Stimulated activated CD4-positive, alpha-beta T cell treated with anti-CD3 and anti-CD28 coated beads, TNF-alpha, amount 100 ng/mL, for 24 hours (primary cell): ENCODE measurements at regions not wholly inside any gene's neighbourhood (a gene's known extent, or its start where the extent isn't known, plus 50 kb on each side); places are given as distances from the start of the nearest gene placed in this dataset.
"Not testable (repeated sequence)": the region's sequence is repeated elsewhere in the genome, so short reads cannot be mapped to it uniquely, and the experiment has no call there.

Experiments used
- DNase-seq, 3 experiments: peaks; one replicate each; pipeline ENCODE4 v3.0.0-alpha.2; 2020; ENCODE audit warnings: low read depth in 3 of 3

DNA sequence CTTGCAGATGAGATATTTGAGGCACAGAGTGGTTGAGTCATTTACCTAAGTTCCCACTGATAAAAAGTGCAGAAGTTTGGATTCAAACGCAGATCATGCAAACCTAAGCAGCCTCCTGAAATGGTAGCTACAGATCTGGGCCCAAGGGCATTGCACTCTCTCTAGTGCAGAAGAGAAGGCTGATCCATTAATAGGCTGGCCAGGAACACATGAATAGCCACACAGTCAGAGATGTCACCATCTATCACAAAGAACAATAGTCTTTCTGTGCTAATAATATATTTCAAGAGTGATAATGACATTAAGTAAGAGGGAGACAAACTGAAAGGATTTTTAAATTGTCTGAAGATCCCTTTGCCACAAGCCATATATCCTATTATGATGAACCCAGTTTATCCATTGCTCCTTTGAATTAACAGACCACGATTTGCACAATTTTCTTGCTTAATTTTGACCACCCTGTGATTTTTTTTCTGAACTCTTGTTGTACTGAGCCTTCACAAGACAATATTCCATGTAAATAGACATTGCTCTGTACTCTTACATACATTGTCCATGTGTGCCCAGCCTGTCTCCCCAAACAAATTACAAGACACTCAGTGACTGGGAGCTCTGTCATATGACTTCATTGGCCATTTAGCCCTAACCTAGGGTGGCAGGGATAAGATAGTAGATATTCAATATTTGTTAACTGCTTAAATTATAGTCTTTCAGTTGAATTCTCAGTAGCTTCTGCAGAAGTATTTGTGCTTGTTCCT is 112.4 kb upstream of the RBPJ start:
- DNase-seq: no peak

DNA sequence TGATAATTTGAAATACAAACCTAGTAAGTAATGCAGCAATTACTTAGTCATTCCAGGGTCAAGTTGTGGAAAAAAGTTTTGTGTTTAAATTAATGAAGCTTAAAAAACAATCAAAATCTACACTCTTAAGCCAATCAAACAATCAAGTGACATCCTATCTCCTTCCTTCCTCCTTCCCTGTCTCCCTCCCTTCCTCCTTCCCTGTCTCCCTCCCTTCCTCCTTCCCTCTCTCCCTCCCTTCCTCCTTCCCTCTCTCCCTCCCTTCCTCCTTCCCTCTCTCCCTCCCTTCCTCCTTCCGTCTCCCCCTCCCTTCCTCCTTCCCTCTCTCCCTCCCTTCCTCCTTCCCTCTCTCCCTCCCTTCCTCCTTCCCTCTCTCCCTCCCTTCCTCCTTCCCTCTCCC is 111.4 kb upstream of the RBPJ start:
- not testable (repeated sequence) for DNase-seq

DNA sequence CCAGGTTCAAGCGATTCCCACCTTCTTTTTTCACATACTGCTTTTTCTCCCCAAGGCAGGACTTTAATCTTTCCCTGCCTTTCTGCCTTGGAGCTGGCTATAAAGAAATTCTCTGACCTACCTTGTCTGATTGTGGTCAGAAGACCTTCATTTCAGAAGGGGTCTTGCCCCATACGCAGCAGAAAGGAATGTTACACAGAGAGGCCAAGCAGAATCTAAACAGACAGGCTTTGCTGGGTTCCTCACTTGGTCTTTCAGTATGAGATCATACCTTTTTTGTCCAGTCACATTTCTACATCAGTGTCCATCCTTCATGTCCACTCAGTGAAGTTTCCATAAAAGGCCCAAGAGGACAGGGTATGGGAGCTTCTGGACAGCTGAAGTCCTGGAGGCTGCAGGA is 108.3 kb upstream of the RBPJ start:
- DNase-seq: no peak

DNA sequence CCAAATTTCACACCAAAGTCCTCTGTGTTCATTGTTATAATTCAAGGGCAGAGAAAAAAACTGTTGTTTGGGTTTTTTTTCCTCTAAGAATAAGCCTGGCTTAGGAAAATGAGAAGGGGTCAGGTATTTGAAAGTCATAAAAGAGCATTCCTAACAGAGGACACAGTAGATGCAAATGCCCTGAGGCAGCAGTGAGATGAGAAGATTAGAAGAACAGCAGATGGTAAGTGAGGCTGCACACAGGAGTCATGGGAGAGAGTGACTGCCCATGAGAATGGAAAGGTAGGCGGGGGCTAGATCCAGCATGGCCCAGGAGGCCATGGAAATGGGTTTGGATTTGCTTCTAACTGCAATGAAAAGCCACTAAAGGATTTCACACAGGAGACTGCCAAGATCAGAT is 107.5 kb upstream of the RBPJ start:
- no peak for DNase-seq

- DNase-seq: no peak
These were observed 105.8 kb upstream of the RBPJ start for GRCh38 chr4:26214994-26215393.

DNA sequence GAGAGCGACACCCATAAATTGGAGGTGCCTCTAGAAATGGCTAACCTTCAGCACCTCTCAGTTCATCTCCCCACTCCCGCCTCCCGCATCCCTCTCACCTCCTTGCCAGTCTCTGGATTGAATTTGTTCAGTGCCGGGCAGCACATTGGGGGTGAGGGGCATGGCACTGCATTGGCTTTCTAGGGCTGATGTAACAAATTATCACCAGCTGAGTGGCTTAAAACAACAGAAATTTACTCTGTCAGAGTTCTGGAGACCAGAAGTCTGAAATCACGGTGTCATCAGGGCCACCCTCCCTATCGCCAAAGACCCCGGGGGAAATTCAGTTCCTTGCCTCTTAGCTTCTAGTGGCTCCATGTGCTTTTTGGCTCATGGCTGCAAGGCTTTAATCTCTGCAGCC is 105.1 kb upstream of the RBPJ start:
- DNase-seq: no peak

GRCh38 chr4:26217481-26217880 is 103.3 kb upstream of the RBPJ start:
- DNase-seq: no peak

GRCh38 chr4:26217961-26218676 is 102.7 kb upstream of the RBPJ start:
- DNase-seq: no peak

DNA sequence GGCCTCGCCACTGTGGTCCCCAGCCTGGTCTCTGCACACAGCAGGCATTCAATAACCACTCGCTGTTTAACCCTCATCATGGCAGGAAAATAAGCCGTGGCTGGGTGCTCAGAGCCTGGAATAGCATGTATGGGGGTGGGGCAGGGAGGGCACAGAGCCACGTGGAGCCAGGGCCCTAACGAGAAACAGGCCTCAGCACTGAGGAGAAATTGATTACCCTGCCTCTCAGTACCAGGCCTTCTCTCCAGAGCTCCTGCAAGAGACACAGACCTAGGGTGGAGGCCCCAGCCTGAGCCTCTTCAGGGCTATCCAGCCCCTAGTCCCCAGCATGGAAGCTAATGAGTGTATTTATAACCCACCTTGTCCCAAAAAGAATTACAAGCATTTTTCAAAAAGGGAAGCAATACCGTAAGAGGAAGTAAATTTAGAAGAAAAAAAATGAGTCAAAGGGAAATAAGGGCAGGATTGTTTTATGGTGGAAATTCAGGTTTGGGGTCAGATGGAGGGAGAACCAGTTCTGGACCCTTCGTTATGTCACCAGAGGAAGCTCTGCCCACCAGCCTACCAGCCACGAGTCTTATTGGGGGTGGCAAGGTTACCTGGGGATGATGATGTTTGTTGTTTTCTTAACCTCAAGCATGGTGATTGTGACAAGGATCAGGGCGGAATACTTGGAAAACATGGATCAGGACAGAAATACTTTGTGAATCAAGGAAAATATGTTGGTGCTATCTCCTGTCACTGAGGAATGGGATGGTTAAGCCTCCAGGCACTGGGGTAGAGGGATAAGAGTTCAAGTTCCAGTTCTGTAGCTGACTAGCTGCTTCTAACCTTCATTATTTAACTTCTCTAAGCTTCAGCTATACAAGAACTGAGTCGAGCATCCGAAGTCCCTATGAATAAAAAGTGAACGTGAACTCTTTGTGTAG is 101.9 kb upstream of the RBPJ start:
- no peak for DNase-seq

GRCh38 chr4:26220696-26221095 is 100.1 kb upstream of the RBPJ start:
- DNase-seq: no peak

DNA sequence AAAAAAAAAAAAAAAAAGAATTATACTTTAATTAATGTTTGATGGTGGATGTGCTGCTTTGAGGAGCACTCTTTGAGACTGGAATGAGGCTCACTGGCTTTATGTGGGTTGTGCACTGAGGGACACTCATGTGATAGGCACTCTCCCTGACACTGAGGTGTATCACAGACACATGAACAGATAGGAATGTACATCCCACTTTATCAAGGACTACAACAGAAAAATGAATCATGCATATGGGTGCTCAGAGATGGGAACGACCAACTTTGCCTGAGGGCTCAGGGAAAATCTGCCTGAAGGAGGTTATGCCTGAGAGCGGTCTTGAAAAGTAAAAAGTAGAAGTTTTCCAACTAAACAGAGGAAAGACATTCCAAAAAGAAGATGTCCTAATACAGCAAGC is 97.7 kb upstream of the RBPJ start:
- DNase-seq: no peak

GRCh38 chr4:26226629-26227376 is 94.0 kb upstream of the RBPJ start:
- DNase-seq: no peak

DNA sequence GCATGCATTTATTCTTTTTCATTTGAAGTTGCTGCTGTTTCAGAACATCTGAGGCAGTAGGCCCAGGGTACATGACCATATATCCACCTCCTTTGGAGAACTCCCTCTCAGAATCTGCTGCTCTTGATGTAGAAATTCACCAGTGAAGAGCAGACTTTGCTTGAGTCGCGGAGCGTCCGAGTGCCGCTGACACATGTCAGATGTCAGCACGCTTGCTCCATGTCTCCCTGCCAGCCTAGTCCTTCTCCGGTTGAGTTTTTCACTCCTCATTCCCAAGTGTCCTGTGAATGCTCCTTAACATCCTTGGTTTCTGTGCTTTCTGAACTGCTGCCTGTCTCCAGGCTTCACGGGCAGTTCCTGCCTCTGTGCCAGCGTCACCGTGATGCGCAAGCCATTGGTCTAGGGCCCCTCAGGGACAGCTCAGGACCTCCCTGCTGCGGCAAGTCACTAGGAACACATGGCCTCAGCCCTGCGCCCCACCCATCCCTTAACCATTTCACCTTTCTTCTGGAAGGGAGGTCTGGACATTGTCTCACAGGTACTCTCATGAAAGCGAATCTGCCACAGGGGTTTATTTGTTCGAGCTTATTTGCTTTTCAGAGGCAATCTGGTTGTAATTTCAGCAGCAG is 93.1 kb upstream of the RBPJ start:
- DNase-seq: no peak

- no peak for DNase-seq
These were observed 91.9 kb upstream of the RBPJ start for GRCh38 chr4:26228883-26229282.

- no peak for DNase-seq
These were observed 90.8 kb upstream of the RBPJ start for GRCh38 chr4:26229974-26230373.

DNA sequence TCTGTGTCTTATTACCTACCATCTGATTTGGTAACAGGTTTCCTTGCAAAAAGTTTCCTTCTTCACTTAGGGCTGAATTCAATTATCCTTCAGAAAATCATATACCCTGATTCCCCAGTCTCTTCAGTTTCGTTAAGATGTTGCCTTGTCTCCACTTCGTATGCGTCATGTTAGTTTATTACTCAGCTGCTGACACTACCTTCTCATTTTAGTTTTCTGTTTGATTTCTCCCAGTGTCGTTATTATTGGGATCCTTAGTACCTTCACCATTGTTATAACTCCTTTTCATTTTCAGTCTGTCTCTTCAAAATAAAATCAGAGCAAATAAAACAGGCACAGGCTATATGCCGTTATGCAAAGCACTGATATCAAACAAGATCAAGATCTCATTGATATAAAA is 87.5 kb upstream of the RBPJ start:
- DNase-seq: no peak

DNA sequence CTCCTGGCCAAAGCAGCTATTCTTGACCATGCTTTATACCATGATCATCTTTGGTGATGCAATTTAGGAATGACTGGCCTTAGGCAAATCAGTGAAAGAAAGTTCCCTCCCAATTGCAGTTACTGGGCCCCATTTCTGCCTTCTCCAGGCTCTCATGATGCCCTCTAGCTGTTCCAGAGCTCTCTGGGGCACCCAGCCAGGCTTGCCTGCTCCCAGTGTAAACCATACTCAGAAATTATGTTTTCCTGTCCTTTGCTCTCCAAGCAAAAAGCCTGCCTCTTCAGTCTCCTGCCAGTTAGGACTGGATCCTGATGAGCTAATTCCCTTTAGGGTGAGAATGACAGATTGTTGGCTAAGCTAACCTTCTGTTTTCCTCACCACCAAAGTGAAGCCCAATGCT is 85.3 kb upstream of the RBPJ start:
- DNase-seq: no peak

DNA sequence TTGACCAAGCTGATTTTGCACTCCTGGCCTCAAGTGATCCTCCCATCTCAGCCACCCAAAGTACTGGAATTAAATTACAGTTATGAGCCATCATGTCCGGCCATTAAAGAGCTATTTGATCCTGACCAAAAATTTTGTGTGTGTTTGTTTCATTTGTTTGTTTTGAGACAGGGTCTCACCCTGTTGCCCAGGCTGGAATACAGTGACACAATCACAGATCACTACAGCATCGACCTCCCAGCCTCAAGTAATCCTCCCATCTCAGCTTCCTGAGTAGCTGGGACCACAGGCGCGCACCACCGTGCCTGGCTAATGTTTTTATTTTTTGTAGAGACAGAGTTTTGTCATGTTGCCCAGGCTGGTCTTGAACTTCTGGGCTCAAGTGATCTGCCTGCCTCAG is 82.9 kb upstream of the RBPJ start:
- no peak for DNase-seq

DNA sequence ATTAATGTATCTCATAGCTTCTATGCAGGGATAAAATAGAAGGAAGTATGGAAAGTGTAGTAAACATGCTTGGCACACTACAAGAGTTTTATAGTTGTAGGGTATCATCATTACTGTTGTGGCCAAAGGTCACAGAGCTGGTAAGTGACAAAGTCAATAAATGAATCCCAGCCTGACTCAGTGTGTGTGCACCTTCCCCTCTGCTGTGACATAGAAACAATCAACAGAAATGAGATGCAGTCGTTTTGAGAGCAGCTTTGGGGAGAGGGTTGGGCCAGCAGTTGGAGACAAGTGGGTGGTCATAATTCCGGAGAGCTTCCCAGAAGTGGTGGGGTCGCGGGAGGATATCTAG is 82.4 kb upstream of the RBPJ start:
- no peak for DNase-seq

- no peak for DNase-seq
These were observed 81.8 kb upstream of the RBPJ start for GRCh38 chr4:26238778-26239679.
